A673 (cell line): ENCODE measurements at regions not wholly inside any gene's neighbourhood (a gene's known extent, or its start where the extent isn't known, plus 50 kb on each side); places are given as distances from the start of the nearest gene placed in this dataset.

ENCODE experiments used
- BruUV-seq: library from RNA; stranded (reverse); fragments of 400-500 nt; replicated peaks from 2 replicates; lab custom pipeline; 2021; lab: Mats Ljungman, UMichigan
- CTCF ChIA-PET: fragments of 300-600 bp; sonication (Branson Sonifier 250); formaldehyde crosslinking; loops from one replicate; lab custom pipeline; 2022; ENCODE audit warnings: antibody characterized with exemption; lab: Charles Lee
- POLR2A ChIA-PET: fragments of 300-600 bp; sonication (Branson Sonifier 250); formaldehyde crosslinking; loops from one replicate; lab custom pipeline; 2022; ENCODE audit warnings: antibody characterized with exemption; ENCODE audit not compliant: low non-redundant PET; lab: Charles Lee
- DNase-seq: peaks from one replicate; pipeline ENCODE4 v3.0.0-alpha.2; 2015; ENCODE audit warnings: low spot score
- H3K27ac ChIP-seq: fragments of 200-600 bp; sonication (generic); 2 replicates; pipeline ENCODE4 v1.5.1; 2016; ENCODE audit warnings: mixed run types, low read depth, mild to moderate bottlenecking, mixed read lengths, antibody characterized with exemption, low read length; ENCODE audit not compliant: poor library complexity, severe bottlenecking
- H3K27me3 ChIP-seq: fragments of 200-600 bp; sonication (generic); replicated peaks from 2 replicates; pipeline ENCODE4 v1.6.1; 2017; ENCODE audit warnings: mixed run types, low read depth, mild to moderate bottlenecking, mixed read lengths, antibody characterized with exemption, low read length; ENCODE audit not compliant: insufficient read depth, poor library complexity
- H3K36me3 ChIP-seq: fragments of 200-600 bp; sonication (generic); 2 replicates; pipeline ENCODE4 v1.6.1; 2016; ENCODE audit warnings: mixed run types, mild to moderate bottlenecking, mixed read lengths, antibody characterized with exemption, low read length; ENCODE audit not compliant: insufficient read depth, poor library complexity, severe bottlenecking
- H3K4me1 ChIP-seq: fragments of 200-600 bp; sonication (generic); 2 replicates; pipeline ENCODE4 v1.6.1; 2017; ENCODE audit warnings: mixed run types, mild to moderate bottlenecking, mixed read lengths, antibody characterized with exemption, low read length; ENCODE audit not compliant: insufficient read depth, poor library complexity, severe bottlenecking
- H3K4me3 ChIP-seq: fragments of 200-600 bp; sonication (generic); 2 replicates; pipeline ENCODE4 v1.5.1; 2016; ENCODE audit warnings: low read depth, mixed run types, mild to moderate bottlenecking, mixed read lengths, low read length; ENCODE audit not compliant: poor library complexity, severe bottlenecking
- H3K9me3 ChIP-seq: fragments of 200-600 bp; sonication (generic); 2 replicates; pipeline ENCODE4 v1.6.1; 2016; ENCODE audit warnings: mixed run types, low read depth, mild to moderate bottlenecking, mixed read lengths, antibody characterized with exemption, low read length; ENCODE audit not compliant: poor library complexity, severe bottlenecking
- EZH2 ChIP-seq: fragments of 200-600 bp; sonication (generic); IDR thresholded peaks from 2 replicates; pipeline ENCODE4 v1.6.1; 2017; ENCODE audit warnings: borderline replicate concordance, low read depth, mild to moderate bottlenecking, mixed read lengths, antibody characterized with exemption, low read length; ENCODE audit not compliant: poor library complexity, severe bottlenecking
- intact Hi-C: fragments of 100-400 bp; cut with micrococcal nuclease; formaldehyde crosslinking; loops from one replicate; pipeline ENCODE4 v1.10.0; 2022; ENCODE audit not compliant: unreplicated experiment
- TF ChIP-seq, protein P1 (sequence below): fragments of 300-800, 200-600 bp; sonication (generic); conservative IDR thresholded peaks from 2 replicates; pipeline ENCODE4 v1.5.1; 2017; ENCODE audit warnings: low read depth, mild to moderate bottlenecking, antibody characterized with exemption, low read length, moderate library complexity, mixed read lengths

DNA sequence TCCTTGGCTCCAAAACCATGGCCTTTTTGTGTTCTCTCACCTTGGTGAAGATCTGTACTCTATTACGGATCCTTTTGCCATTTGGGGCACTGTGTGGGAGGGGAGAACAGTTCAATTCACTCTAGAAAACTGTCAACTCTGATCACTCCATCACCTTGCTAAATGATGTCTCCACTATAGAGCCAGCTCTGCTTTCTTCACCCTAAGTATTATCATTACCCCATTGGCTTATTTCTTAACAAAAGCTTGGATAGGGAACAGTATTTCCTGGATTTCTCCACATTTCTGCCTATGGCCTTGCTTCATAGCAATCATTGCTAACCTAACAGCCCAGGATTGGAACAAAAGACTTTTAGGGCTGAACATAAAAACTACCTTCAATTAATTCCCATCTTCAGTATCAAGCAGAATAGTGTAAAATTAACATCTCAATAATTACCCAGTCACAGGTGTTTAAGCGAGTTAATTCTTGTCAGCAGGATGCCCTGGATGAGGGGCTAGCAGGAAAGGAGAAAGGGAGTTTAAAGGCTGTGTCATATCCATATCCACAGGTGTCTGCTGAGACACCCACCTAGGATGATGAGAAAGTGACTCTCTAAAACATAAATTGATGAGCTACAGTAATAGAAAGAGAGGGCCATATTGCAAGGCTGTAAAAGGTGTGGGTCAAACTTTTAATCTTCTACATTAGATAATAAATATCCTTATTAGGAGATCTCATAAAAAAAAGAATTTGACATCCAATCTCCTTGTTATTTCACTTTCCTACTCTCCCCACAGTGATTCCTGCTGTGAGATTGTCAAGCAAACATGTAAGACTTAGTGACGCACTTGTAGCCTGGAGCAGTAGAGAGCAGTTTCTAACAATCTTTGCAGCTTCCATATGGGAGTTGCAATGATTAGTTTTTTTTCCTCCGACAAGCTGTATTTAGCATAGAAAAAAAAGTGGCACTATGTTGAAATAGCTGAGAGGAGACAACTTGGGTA lies 589.5 kb upstream of the NXPH2 start:
- Histone ChIP-seq H3K27ac (no peak overlapping the region), H3K9me3 (no peaks in the 10 kb centered on the region), H3K36me3 (no peaks in the 10 kb centered on the region), H3K27me3 (no peaks in the 10 kb centered on the region), H3K4me1 (no peaks in the 10 kb centered on the region), H3K4me3 (no peak overlapping the region)
- DNase-seq: no peak
- POLR2A ChIA-PET: no interaction called here
- CTCF ChIA-PET: no interaction called here
- BruUV-seq: no TSS peak
- intact Hi-C loops: no loop called here
- no peak for TF ChIP-seq EZH2
- TF ChIP-seq, protein P1, sequence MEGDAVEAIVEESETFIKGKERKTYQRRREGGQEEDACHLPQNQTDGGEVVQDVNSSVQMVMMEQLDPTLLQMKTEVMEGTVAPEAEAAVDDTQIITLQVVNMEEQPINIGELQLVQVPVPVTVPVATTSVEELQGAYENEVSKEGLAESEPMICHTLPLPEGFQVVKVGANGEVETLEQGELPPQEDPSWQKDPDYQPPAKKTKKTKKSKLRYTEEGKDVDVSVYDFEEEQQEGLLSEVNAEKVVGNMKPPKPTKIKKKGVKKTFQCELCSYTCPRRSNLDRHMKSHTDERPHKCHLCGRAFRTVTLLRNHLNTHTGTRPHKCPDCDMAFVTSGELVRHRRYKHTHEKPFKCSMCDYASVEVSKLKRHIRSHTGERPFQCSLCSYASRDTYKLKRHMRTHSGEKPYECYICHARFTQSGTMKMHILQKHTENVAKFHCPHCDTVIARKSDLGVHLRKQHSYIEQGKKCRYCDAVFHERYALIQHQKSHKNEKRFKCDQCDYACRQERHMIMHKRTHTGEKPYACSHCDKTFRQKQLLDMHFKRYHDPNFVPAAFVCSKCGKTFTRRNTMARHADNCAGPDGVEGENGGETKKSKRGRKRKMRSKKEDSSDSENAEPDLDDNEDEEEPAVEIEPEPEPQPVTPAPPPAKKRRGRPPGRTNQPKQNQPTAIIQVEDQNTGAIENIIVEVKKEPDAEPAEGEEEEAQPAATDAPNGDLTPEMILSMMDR: no peak

DNA sequence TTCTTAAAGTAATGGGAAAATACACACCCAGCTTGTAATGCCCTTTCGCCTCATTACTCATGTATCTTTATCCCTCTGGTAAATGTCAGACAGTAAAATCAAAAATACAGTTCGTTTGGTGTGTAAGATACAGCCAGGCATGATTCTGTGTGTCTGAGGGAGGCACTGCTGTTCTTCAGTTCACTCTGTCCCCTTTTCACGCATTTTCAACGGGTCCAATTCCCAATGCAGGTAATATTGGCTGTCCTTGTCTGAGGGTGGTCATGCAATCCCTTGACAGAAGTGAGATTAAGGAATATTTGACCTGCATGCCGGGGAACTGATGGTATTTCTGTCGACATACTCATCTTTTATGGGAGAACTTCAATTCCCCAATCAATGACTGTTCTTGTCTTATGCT lies 587.2 kb upstream of the NXPH2 start:
- BruUV-seq: no TSS peak
- Histone ChIP-seq H3K9me3 (no peaks in the 10 kb centered on the region), H3K27me3 (no peaks in the 10 kb centered on the region), H3K27ac (no peak overlapping the region), H3K4me1 (no peaks in the 10 kb centered on the region), H3K4me3 (no peak overlapping the region), H3K36me3 (no peaks in the 10 kb centered on the region)
- intact Hi-C loops: no loop called here
- CTCF ChIA-PET: no interaction called here
- no peak for TF ChIP-seq EZH2
- TF ChIP-seq, protein P1: no peak
- DNase-seq: no peak
- POLR2A ChIA-PET: no interaction called here

DNA sequence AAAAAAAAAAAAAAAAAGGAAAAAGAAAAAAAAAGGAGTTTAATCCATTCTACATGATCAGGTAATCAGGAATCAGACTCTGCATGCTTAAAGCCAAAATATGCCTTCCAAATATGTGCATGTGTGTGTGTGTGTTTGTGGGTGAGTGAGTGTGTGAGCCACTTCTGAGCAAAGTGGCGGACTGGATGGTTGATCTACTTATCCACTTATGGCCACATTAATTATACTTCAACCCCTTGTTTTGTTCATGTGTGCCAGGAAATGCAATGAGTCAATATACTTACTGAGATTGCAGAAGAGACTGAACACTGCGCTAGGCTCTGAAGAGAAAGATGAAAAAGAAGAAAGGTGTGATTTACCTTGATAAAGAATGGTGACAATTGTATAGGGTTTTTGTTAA lies 586.5 kb upstream of the NXPH2 start:
- intact Hi-C loops: no loop called here
- no peaks in the 10 kb centered on the region for H3K9me3 ChIP-seq
- ChIA-PET POLR2A (no interaction called here), CTCF (no interaction called here)
- TF ChIP-seq, protein P1: no peak
- no peak for TF ChIP-seq EZH2
- H3K36me3 ChIP-seq: no peaks in the 10 kb centered on the region
- no peaks in the 10 kb centered on the region for H3K4me1 ChIP-seq
- DNase-seq: no peak
- no TSS peak for BruUV-seq
- H3K27ac ChIP-seq: no peak overlapping the region
- H3K27me3 ChIP-seq: no peaks in the 10 kb centered on the region
- no peak overlapping the region for H3K4me3 ChIP-seq
